Suprapubic skin (tissue), 4 donors: ENCODE measurements at regions not wholly inside any gene's neighbourhood (a gene's known extent, or its start where the extent isn't known, plus 50 kb on each side); places are given as distances from the start of the nearest gene placed in this dataset.

ENCODE experiments used
- DNase-seq, 2 donors: peaks; one replicate each; pipeline ENCODE4 v3.0.0-alpha.2; 2019; ENCODE audit warnings: low spot score in 2 of 2
- H3K27ac ChIP-seq: fragments of 200-600 bp; sonication (generic); one replicate; pipeline ENCODE4 v1.5.1; 2019
- H3K27me3 ChIP-seq: fragments of 200-600 bp; sonication (generic); one replicate; pipeline ENCODE4 v1.5.1; 2019
- H3K36me3 ChIP-seq: fragments of 200-600 bp; sonication (generic); one replicate; pipeline ENCODE4 v1.5.1; 2019
- H3K4me1 ChIP-seq: fragments of 200-600 bp; sonication (generic); one replicate; pipeline ENCODE4 v1.5.1; 2019
- H3K4me3 ChIP-seq: fragments of 200-600 bp; sonication (generic); one replicate; pipeline ENCODE4 v1.5.1; 2019; ENCODE audit warnings: mild to moderate bottlenecking
- H3K9me3 ChIP-seq: fragments of 200-600 bp; sonication (generic); one replicate; pipeline ENCODE4 v1.5.1; 2019
- EP300 ChIP-seq: sonication (generic); formaldehyde crosslinking; IDR thresholded peaks from one replicate; pipeline ENCODE4 v1.6.1; 2017; ENCODE audit warnings: antibody characterized with exemption
- POLR2A ChIP-seq, 2 donors: fragments of 450-650 bp; IDR thresholded peaks; one replicate each; pipeline ENCODE4 v1.6.1; 2017; ENCODE audit warnings: antibody characterized with exemption in 2 of 2, mild to moderate bottlenecking in 2 of 2, moderate library complexity in 2 of 2
- POLR2AphosphoS5 ChIP-seq, 3 donors: sonication (generic); formaldehyde crosslinking; IDR thresholded peaks; one replicate each; pipeline ENCODE4 v1.6.1; 2017; ENCODE audit warnings: antibody characterized with exemption in 3 of 3
- WGBS: methylation state at CpG from one replicate; pipeline ENCODE4 v1.1.5; 2018; 5-methylcytosine and 5-hydroxymethylcytosine counted together
- TF ChIP-seq, protein P1 (sequence below), 2 donors: fragments of 200-600 bp in 1 of 2; fragments of 450-650 bp in 1 of 2; sonication (generic) in 1 of 2; IDR thresholded peaks; one replicate each; pipeline ENCODE4 v1.5.1; 2016 to 2019; ENCODE audit warnings: antibody characterized with exemption in 2 of 2, mild to moderate bottlenecking in 1 of 2, moderate library complexity in 1 of 2

GRCh38 chrX:11976663-11977062 is 161.6 kb upstream of the FRMPD4 start:
- Histone ChIP-seq H3K27me3 (no peaks in the 10 kb centered on the region), H3K4me1 (no peaks in the 10 kb centered on the region), H3K4me3 (no peak overlapping the region), H3K27ac (no peak overlapping the region), H3K36me3 (no peaks in the 10 kb centered on the region), H3K9me3 (no peaks in the 10 kb centered on the region)
- WGBS: 84% methylated on average over 2 of the region's 2 CpGs
- TF ChIP-seq POLR2AphosphoS5 (IDR thresholded peaks at IDR 0.05): no peak
- no peak for TF ChIP-seq POLR2A (IDR thresholded peaks at IDR 0.05)
- no peak for TF ChIP-seq EP300
- TF ChIP-seq, protein P1, sequence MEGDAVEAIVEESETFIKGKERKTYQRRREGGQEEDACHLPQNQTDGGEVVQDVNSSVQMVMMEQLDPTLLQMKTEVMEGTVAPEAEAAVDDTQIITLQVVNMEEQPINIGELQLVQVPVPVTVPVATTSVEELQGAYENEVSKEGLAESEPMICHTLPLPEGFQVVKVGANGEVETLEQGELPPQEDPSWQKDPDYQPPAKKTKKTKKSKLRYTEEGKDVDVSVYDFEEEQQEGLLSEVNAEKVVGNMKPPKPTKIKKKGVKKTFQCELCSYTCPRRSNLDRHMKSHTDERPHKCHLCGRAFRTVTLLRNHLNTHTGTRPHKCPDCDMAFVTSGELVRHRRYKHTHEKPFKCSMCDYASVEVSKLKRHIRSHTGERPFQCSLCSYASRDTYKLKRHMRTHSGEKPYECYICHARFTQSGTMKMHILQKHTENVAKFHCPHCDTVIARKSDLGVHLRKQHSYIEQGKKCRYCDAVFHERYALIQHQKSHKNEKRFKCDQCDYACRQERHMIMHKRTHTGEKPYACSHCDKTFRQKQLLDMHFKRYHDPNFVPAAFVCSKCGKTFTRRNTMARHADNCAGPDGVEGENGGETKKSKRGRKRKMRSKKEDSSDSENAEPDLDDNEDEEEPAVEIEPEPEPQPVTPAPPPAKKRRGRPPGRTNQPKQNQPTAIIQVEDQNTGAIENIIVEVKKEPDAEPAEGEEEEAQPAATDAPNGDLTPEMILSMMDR (IDR thresholded peaks at IDR 0.05): no peak
- no peak for DNase-seq

GRCh38 chrX:11992271-11992670 is 146.0 kb upstream of the FRMPD4 start:
- no peaks in the 10 kb centered on the region for H3K27me3 ChIP-seq
- no peak overlapping the region for H3K4me3 ChIP-seq
- no peak for TF ChIP-seq EP300
- TF ChIP-seq, protein P1 (IDR thresholded peaks at IDR 0.05): no peak
- TF ChIP-seq POLR2A (IDR thresholded peaks at IDR 0.05): no peak
- no peak for TF ChIP-seq POLR2AphosphoS5 (IDR thresholded peaks at IDR 0.05)

DNA sequence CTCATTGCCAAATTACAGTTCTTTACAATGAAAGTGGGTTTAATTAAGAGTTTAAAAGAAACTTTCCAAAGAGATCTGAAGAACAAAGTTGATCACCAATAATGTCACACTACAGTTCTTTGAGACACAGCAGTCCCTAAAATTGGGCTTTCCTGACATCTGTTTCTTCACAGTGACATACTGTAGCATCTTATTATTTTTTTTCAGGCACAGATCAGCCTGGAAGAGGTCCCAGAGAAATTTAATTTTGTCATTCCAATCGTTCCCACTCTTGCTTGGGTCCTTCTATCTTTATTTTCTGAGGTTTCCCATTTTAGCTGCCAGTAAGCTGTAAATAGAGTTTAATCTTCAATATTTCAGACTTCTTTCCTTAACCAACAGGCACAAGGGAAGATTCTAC is 143.1 kb upstream of the FRMPD4 start:
- DNase-seq: no peak
- H3K9me3 ChIP-seq: no peaks in the 10 kb centered on the region
- H3K36me3 ChIP-seq: no peaks in the 10 kb centered on the region
- H3K27me3 ChIP-seq: no peaks in the 10 kb centered on the region
- no peaks in the 10 kb centered on the region for H3K4me1 ChIP-seq
- no peak overlapping the region for H3K27ac ChIP-seq
- H3K4me3 ChIP-seq: no peak overlapping the region
- TF ChIP-seq, protein P1 (IDR thresholded peaks at IDR 0.05): no peak
- no peak for TF ChIP-seq POLR2A (IDR thresholded peaks at IDR 0.05)
- TF ChIP-seq EP300: no peak
- WGBS: 12% methylated on average over 1 of the region's 1 CpG

More at GRCh38 chrX:11992271-11992670, 146.0 kb upstream of the FRMPD4 start:
- Histone ChIP-seq H3K36me3 (no peaks in the 10 kb centered on the region), H3K4me1 (no peaks in the 10 kb centered on the region), H3K27ac (no peak overlapping the region), H3K9me3 (no peaks in the 10 kb centered on the region)
- DNase-seq: no peak

DNA sequence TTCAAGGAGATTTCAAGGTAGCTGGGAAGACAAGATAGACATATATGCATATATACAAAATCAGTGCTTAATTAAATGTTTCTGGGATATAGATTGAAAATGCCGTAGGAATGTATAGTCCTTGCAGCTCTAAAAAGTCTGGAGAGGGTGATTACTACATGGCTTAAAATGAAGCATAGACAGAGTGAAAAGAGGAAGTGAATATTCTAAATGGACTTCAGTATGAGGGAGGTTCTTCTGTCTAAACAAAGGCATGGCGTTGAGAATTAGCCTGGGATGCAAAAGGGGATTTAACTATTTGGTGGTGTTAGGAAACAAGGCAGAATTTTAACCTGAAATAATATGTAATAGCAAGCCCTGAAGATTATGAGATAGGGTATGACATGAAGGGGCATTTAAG is 141.5 kb upstream of the FRMPD4 start:
- H3K36me3 ChIP-seq: no peaks in the 10 kb centered on the region
- H3K27ac ChIP-seq: no peak overlapping the region
- no peak overlapping the region for H3K4me3 ChIP-seq
- H3K9me3 ChIP-seq: no peaks in the 10 kb centered on the region
- no peaks in the 10 kb centered on the region for H3K4me1 ChIP-seq
- 66% methylated on average over 2 of the region's 2 CpGs for WGBS
- H3K27me3 ChIP-seq: no peaks in the 10 kb centered on the region
- DNase-seq: no peak
- TF ChIP-seq POLR2AphosphoS5 (IDR thresholded peaks at IDR 0.05) (no peak), POLR2A (IDR thresholded peaks at IDR 0.05) (no peak), EP300 (no peak)
- TF ChIP-seq, protein P1 (IDR thresholded peaks at IDR 0.05): no peak

DNA sequence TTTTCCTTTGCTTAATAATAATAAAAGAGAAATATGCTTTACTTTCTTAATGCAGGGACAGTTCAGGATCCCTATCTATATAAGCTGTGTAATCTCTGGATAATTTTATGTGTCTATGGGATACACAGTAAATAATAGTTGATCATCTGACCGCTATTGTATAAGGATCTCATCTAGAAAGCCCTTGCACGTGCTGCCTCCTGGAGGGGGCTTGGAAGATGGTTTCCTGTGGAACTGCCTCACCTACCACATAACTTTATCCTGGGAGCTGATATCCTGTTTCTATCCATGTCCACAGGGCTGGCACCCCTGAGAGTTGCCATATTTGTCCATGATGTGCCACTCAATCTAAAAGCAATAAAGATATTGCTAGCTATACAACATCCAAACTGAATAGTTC is 139.3 kb upstream of the FRMPD4 start:
- Histone ChIP-seq H3K27ac (no peak overlapping the region), H3K4me3 (no peak overlapping the region), H3K9me3 (no peaks in the 10 kb centered on the region), H3K27me3 (no peaks in the 10 kb centered on the region), H3K4me1 (no peaks in the 10 kb centered on the region), H3K36me3 (no peaks in the 10 kb centered on the region)
- WGBS: 51% methylated on average over 2 of the region's 2 CpGs
- TF ChIP-seq EP300 (no peak), POLR2A (IDR thresholded peaks at IDR 0.05) (no peak), POLR2AphosphoS5 (IDR thresholded peaks at IDR 0.05) (no peak)
- TF ChIP-seq, protein P1 (IDR thresholded peaks at IDR 0.05): no peak
- no peak for DNase-seq
